GM23338 (cell line): ENCODE measurements at regions not wholly inside any gene's neighbourhood (a gene's known extent, or its start where the extent isn't known, plus 50 kb on each side); places are given as distances from the start of the nearest gene placed in this dataset.

Experiments
- CREB1 ChIP-seq: fragments of 250-450 bp; sonication (Bioruptor Pico); IDR thresholded peaks from 2 replicates; pipeline ENCODE4 v1.5.0; 2020; ENCODE audit warnings: low read depth, mild to moderate bottlenecking, moderate library complexity
- EZH2 ChIP-seq: fragments of 200-600 bp; sonication (generic); IDR thresholded peaks from one replicate; pipeline ENCODE4 v1.8.0; 2017; ENCODE audit warnings: antibody characterized with exemption, mild to moderate bottlenecking, low read depth; ENCODE audit not compliant: unreplicated experiment
- EZH2phosphoT487 ChIP-seq: fragments of 200-600 bp; sonication (generic); IDR thresholded peaks from one replicate; pipeline ENCODE4 v1.8.1; 2018; ENCODE audit warnings: antibody characterized with exemption; ENCODE audit not compliant: unreplicated experiment
- JUNB ChIP-seq: IDR thresholded peaks from one replicate; pipeline ENCODE4 v1.6.1; 2016; ENCODE audit warnings: antibody characterized with exemption; ENCODE audit not compliant: unreplicated experiment
- NANOG ChIP-seq: IDR thresholded peaks from 2 replicates; pipeline ENCODE4 v1.6.1; 2016; ENCODE audit warnings: antibody characterized with exemption, borderline replicate concordance
- POLR2AphosphoS5 ChIP-seq: IDR thresholded peaks from 2 replicates; pipeline ENCODE4 v1.6.1; 2016; ENCODE audit warnings: antibody characterized with exemption, low read depth
- ZNF114 ChIP-seq: fragments of 250-450 bp; sonication (Bioruptor Pico); IDR thresholded peaks from 2 replicates; pipeline ENCODE4 v1.5.0; 2020; ENCODE audit warnings: mild to moderate bottlenecking, moderate library complexity
- ZNF331 ChIP-seq: fragments of 250-450 bp; sonication (Bioruptor Pico); IDR thresholded peaks from 2 replicates; pipeline ENCODE4 v1.5.0; 2020; ENCODE audit warnings: low read depth, mild to moderate bottlenecking, moderate library complexity
- TF ChIP-seq, protein P1 (sequence below), 2 experiments: fragments of 200-600 bp in 1 of 2; sonication (generic) in 1 of 2; conservative IDR thresholded peaks; 2 replicates each; pipeline versions ENCODE4 v1.5.1 to v1.6.1; 2016 to 2017; ENCODE audit warnings: antibody characterized with exemption in 2 of 2, low read depth in 2 of 2, mild to moderate bottlenecking in 2 of 2, moderate library complexity in 1 of 2
- TF ChIP-seq, protein P2 (sequence below): IDR thresholded peaks from one replicate; pipeline ENCODE4 v1.6.1; 2018; ENCODE audit warnings: antibody characterized with exemption; ENCODE audit not compliant: unreplicated experiment

DNA sequence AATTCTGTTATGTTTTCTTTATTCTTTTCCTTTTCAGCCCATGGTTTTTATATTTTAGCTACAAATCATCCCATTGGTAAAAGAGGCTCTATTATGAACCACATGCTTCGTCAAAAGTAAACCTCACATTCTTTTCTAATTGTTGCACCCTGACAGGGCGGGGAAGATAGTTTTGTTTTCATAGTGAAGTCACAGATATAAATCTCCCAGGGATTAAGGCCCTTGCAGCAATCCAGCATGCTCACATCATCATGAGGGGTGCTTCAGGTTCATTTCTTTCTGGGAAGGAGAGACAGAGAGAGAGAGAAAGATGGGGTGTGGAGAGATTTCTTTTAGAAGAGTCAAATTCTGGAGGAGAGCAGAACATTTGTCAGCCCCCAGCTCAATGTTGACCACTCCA lies 124.5 kb upstream of the CDC42EP3 start:
- TF ChIP-seq, protein P1, sequence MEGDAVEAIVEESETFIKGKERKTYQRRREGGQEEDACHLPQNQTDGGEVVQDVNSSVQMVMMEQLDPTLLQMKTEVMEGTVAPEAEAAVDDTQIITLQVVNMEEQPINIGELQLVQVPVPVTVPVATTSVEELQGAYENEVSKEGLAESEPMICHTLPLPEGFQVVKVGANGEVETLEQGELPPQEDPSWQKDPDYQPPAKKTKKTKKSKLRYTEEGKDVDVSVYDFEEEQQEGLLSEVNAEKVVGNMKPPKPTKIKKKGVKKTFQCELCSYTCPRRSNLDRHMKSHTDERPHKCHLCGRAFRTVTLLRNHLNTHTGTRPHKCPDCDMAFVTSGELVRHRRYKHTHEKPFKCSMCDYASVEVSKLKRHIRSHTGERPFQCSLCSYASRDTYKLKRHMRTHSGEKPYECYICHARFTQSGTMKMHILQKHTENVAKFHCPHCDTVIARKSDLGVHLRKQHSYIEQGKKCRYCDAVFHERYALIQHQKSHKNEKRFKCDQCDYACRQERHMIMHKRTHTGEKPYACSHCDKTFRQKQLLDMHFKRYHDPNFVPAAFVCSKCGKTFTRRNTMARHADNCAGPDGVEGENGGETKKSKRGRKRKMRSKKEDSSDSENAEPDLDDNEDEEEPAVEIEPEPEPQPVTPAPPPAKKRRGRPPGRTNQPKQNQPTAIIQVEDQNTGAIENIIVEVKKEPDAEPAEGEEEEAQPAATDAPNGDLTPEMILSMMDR (conservative IDR thresholded peaks at IDR 0.05; ENCODE audit: low read depth in 2 of 2), result no peak
- TF ChIP-seq EZH2, result no peak
- TF ChIP-seq EZH2phosphoT487, result no peak
- no peak for TF ChIP-seq CREB1
- TF ChIP-seq NANOG, result no peak
- no peak for TF ChIP-seq POLR2AphosphoS5
- no peak for TF ChIP-seq JUNB
- no peak for TF ChIP-seq ZNF114 (CRISPR knock-in tag)
- TF ChIP-seq, protein P2, sequence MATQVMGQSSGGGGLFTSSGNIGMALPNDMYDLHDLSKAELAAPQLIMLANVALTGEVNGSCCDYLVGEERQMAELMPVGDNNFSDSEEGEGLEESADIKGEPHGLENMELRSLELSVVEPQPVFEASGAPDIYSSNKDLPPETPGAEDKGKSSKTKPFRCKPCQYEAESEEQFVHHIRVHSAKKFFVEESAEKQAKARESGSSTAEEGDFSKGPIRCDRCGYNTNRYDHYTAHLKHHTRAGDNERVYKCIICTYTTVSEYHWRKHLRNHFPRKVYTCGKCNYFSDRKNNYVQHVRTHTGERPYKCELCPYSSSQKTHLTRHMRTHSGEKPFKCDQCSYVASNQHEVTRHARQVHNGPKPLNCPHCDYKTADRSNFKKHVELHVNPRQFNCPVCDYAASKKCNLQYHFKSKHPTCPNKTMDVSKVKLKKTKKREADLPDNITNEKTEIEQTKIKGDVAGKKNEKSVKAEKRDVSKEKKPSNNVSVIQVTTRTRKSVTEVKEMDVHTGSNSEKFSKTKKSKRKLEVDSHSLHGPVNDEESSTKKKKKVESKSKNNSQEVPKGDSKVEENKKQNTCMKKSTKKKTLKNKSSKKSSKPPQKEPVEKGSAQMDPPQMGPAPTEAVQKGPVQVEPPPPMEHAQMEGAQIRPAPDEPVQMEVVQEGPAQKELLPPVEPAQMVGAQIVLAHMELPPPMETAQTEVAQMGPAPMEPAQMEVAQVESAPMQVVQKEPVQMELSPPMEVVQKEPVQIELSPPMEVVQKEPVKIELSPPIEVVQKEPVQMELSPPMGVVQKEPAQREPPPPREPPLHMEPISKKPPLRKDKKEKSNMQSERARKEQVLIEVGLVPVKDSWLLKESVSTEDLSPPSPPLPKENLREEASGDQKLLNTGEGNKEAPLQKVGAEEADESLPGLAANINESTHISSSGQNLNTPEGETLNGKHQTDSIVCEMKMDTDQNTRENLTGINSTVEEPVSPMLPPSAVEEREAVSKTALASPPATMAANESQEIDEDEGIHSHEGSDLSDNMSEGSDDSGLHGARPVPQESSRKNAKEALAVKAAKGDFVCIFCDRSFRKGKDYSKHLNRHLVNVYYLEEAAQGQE, result no peak
- no peak for TF ChIP-seq ZNF331 (CRISPR knock-in tag)
